SK-N-SH (cell line): ENCODE measurements at regions not wholly inside any gene's neighbourhood (a gene's known extent, or its start where the extent isn't known, plus 50 kb on each side); places are given as distances from the start of the nearest gene placed in this dataset.

Experiments used
- CTCF ChIA-PET: fragments of 300-600, 350-600 bp; formaldehyde crosslinking; extraction: SDS; loops from one replicate; lab custom pipeline; 2021; lab: Yijun Ruan, JAX
- POLR2A ChIA-PET: fragments of 350-600 bp; sonication (Branson Sonifier 250); formaldehyde crosslinking; extraction: SDS; loops from one replicate; lab custom pipeline; 2020; ENCODE audit warnings: antibody characterized with exemption, inconsistent platforms; lab: Yijun Ruan, JAX
- DNase-seq: peaks from one replicate; pipeline ENCODE4 v3.0.0; 2012
- H2AFZ ChIP-seq: fragments of 200-600 bp; sonication (generic); 2 replicates; pipeline ENCODE4 v1.8.1; 2016; ENCODE audit warnings: antibody characterized with exemption, mild to moderate bottlenecking, low read depth
- H3F3A ChIP-seq: fragments of 200-600 bp; sonication (generic); replicated peaks from 2 replicates; pipeline ENCODE3; 2016; ENCODE audit warnings: antibody characterized with exemption, mild to moderate bottlenecking; ENCODE audit not compliant: insufficient read depth
- H3K27ac ChIP-seq, 2 experiments: fragments of 200-500 bp in 1 of 2; fragments of 200-600 bp in 1 of 2; sonication (Bioruptor generic) in 1 of 2; sonication (generic), shearing (Covaris generic) in 1 of 2; 2 replicates each; pipeline versions ENCODE4 v1.5.1 to v1.6.1; 2014 to 2016; ENCODE audit warnings: low read depth in 2 of 2, inconsistent platforms in 1 of 2, low read length in 1 of 2, mild to moderate bottlenecking in 1 of 2, mixed read lengths in 1 of 2
- H3K27me3 ChIP-seq: fragments of 200-600 bp; sonication (generic), shearing (Covaris generic); 2 replicates; pipeline ENCODE4 v1.6.1; 2016; ENCODE audit warnings: mixed run types; ENCODE audit not compliant: insufficient read depth
- H3K36me3 ChIP-seq, 2 experiments: fragments of 200-500 bp in 1 of 2; fragments of 200-600 bp in 1 of 2; sonication (Bioruptor generic) in 1 of 2; sonication (generic) in 1 of 2; replicated peaks in 1 of 2; 2 replicates each; pipeline versions ENCODE3 to v1.5.1; 2014 to 2016; ENCODE audit warnings: low read length in 1 of 2, mild to moderate bottlenecking in 1 of 2; ENCODE audit not compliant: insufficient read depth in 2 of 2, control insufficient read depth in 1 of 2
- H3K4me1 ChIP-seq, 2 experiments: fragments of 200-500 bp in 1 of 2; fragments of 200-600 bp in 1 of 2; sonication (Bioruptor generic) in 1 of 2; sonication (generic), shearing (Covaris generic) in 1 of 2; 2 replicates each; pipeline versions ENCODE4 v1.5.1 to v1.6.1; 2014 to 2016; ENCODE audit warnings: low read depth in 1 of 2, low read length in 1 of 2, mixed run types in 1 of 2; ENCODE audit not compliant: insufficient read depth in 2 of 2, control insufficient read depth in 1 of 2
- H3K4me2 ChIP-seq: fragments of 200-600 bp; sonication (generic), shearing (Covaris generic); 2 replicates; pipeline ENCODE4 v1.6.1; 2017; ENCODE audit warnings: mixed run types
- H3K4me3 ChIP-seq, 2 experiments: fragments of 200-500 bp in 1 of 2; fragments of 200-600 bp in 1 of 2; sonication (Bioruptor generic) in 1 of 2; sonication (generic), shearing (Covaris generic) in 1 of 2; 2 replicates each; pipeline versions ENCODE4 v1.5.1 to v1.8.1; 2014 to 2016; ENCODE audit warnings: low read depth in 2 of 2, inconsistent platforms in 1 of 2, low read length in 1 of 2, mild to moderate bottlenecking in 1 of 2, mixed read lengths in 1 of 2, moderate library complexity in 1 of 2
- H3K79me2 ChIP-seq: fragments of 200-600 bp; sonication (generic); 2 replicates; pipeline ENCODE4 v1.8.1; 2017; ENCODE audit warnings: mild to moderate bottlenecking; ENCODE audit not compliant: insufficient read depth
- H3K9ac ChIP-seq: fragments of 200-600 bp; sonication (generic); 2 replicates; pipeline ENCODE4 v1.6.1; 2017; ENCODE audit warnings: mixed run types
- H3K9me2 ChIP-seq: fragments of 200-600 bp; sonication (generic); 2 replicates; pipeline ENCODE4 v1.6.1; 2017; ENCODE audit warnings: mixed run types
- H3K9me3 ChIP-seq: fragments of 200-600 bp; sonication (generic); 2 replicates; pipeline ENCODE4 v1.6.1; 2017; ENCODE audit warnings: mixed run types, mild to moderate bottlenecking, moderate library complexity
- H4K20me1 ChIP-seq: fragments of 200-600 bp; sonication (generic); 2 replicates; pipeline ENCODE4 v1.6.1; 2017; ENCODE audit warnings: mild to moderate bottlenecking, mixed run types; ENCODE audit not compliant: insufficient read depth
- FOXM1 ChIP-seq: IDR thresholded peaks from 2 replicates; pipeline ENCODE4 v1.4.0; 2012; ENCODE audit warnings: low read depth, mild to moderate bottlenecking
- GABPA ChIP-seq: IDR thresholded peaks from 2 replicates; pipeline ENCODE4 v1.4.0; 2012; ENCODE audit warnings: low read depth, mild to moderate bottlenecking
- GATA2 ChIP-seq: sonication (generic); formaldehyde crosslinking; IDR thresholded peaks from 2 replicates; pipeline ENCODE4 v1.5.0; 2020; ENCODE audit warnings: mild to moderate bottlenecking, missing genetic modification reagents
- JUND ChIP-seq: IDR thresholded peaks from 2 replicates; pipeline ENCODE4 v1.4.0; 2012
- MXI1 ChIP-seq: IDR thresholded peaks from 2 replicates; pipeline ENCODE4 v1.6.1; 2012; ENCODE audit warnings: mild to moderate bottlenecking, low read depth, low read length, improper control_type of control experiment
- NRF1 ChIP-seq: IDR thresholded peaks from 2 replicates; pipeline ENCODE4 v1.6.1; 2012; ENCODE audit warnings: low read depth, mild to moderate bottlenecking, low read length
- RAD21 ChIP-seq: IDR thresholded peaks from 2 replicates; pipeline ENCODE4 v1.6.1; 2012; ENCODE audit warnings: mild to moderate bottlenecking, low read length
- RXRA ChIP-seq: IDR thresholded peaks from 2 replicates; pipeline ENCODE4 v1.4.0; 2012; ENCODE audit warnings: low read depth, mild to moderate bottlenecking, borderline replicate concordance
- SIN3A ChIP-seq: IDR thresholded peaks from 2 replicates; pipeline ENCODE4 v1.6.1; 2012; ENCODE audit warnings: low read depth, mild to moderate bottlenecking, low read length, moderate library complexity, borderline replicate concordance
- TAF1 ChIP-seq: IDR thresholded peaks from 2 replicates; pipeline ENCODE4 v1.6.1; 2012; ENCODE audit warnings: low read depth, mild to moderate bottlenecking, low read length, moderate library complexity, borderline replicate concordance
- TEAD4 ChIP-seq: IDR thresholded peaks from 2 replicates; pipeline ENCODE4 v1.4.0; 2012; ENCODE audit warnings: mild to moderate bottlenecking, borderline replicate concordance; ENCODE audit not compliant: insufficient read depth
- WGBS: methylation state at CpG from one replicate; pipeline ENCODE4 v1.1.6; 2017; ENCODE audit warnings: low lambda C conversion rate; 5-methylcytosine and 5-hydroxymethylcytosine counted together
- TF ChIP-seq, protein P1 (sequence below): IDR thresholded peaks from 2 replicates; pipeline ENCODE4 v1.4.0; 2012; ENCODE audit warnings: low read depth, borderline replicate concordance
- TF ChIP-seq, protein P2 (sequence below): fragments of 200-600 bp; sonication (generic); IDR thresholded peaks from 2 replicates; pipeline ENCODE4 v1.6.1; 2017; ENCODE audit warnings: antibody characterized with exemption, mild to moderate bottlenecking, moderate library complexity
- TF ChIP-seq, protein P3 (sequence below): IDR thresholded peaks from 2 replicates; pipeline ENCODE4 v1.6.1; 2012; ENCODE audit warnings: mild to moderate bottlenecking, low read depth, low read length, moderate library complexity
- TF ChIP-seq, protein P4 (sequence below): IDR thresholded peaks from 2 replicates; pipeline ENCODE4 v1.4.0; 2012; ENCODE audit warnings: low read depth, borderline replicate concordance
- TF ChIP-seq, protein P5 (sequence below): fragments of 150-350 bp; IDR thresholded peaks from 2 replicates; pipeline ENCODE4 v1.6.1; 2016; ENCODE audit warnings: mild to moderate bottlenecking, low read depth, low read length

DNA sequence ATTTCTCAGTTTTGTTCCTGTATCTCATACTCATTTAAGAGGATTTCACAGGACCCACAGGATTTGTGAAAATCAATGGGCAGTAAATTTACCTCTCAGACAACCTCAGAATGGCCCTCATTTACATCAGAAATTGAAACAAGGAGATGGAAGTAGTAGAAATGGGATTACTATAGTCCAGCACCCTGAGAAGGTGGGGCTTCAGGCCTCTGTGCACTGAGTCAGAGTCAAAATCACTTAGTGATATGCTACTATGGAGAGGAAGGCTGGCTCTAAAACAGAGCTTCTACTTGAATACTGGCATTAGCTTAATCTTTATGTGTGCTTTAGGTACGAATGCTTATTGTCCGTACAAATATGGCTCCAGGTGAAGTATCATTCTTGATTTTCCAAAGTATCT is 159.3 kb downstream of the CEP120 start:
- no peak overlapping the region for H3K4me2 ChIP-seq
- DNase-seq = no peak
- TF ChIP-seq TAF1 = no peak
- no peak for TF ChIP-seq RAD21
- TF ChIP-seq, protein P1, sequence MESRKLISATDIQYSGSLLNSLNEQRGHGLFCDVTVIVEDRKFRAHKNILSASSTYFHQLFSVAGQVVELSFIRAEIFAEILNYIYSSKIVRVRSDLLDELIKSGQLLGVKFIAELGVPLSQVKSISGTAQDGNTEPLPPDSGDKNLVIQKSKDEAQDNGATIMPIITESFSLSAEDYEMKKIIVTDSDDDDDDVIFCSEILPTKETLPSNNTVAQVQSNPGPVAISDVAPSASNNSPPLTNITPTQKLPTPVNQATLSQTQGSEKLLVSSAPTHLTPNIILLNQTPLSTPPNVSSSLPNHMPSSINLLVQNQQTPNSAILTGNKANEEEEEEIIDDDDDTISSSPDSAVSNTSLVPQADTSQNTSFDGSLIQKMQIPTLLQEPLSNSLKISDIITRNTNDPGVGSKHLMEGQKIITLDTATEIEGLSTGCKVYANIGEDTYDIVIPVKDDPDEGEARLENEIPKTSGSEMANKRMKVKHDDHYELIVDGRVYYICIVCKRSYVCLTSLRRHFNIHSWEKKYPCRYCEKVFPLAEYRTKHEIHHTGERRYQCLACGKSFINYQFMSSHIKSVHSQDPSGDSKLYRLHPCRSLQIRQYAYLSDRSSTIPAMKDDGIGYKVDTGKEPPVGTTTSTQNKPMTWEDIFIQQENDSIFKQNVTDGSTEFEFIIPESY = no peak
- TF ChIP-seq RXRA = no peak
- TF ChIP-seq, protein P2, sequence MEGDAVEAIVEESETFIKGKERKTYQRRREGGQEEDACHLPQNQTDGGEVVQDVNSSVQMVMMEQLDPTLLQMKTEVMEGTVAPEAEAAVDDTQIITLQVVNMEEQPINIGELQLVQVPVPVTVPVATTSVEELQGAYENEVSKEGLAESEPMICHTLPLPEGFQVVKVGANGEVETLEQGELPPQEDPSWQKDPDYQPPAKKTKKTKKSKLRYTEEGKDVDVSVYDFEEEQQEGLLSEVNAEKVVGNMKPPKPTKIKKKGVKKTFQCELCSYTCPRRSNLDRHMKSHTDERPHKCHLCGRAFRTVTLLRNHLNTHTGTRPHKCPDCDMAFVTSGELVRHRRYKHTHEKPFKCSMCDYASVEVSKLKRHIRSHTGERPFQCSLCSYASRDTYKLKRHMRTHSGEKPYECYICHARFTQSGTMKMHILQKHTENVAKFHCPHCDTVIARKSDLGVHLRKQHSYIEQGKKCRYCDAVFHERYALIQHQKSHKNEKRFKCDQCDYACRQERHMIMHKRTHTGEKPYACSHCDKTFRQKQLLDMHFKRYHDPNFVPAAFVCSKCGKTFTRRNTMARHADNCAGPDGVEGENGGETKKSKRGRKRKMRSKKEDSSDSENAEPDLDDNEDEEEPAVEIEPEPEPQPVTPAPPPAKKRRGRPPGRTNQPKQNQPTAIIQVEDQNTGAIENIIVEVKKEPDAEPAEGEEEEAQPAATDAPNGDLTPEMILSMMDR = no peak

DNA sequence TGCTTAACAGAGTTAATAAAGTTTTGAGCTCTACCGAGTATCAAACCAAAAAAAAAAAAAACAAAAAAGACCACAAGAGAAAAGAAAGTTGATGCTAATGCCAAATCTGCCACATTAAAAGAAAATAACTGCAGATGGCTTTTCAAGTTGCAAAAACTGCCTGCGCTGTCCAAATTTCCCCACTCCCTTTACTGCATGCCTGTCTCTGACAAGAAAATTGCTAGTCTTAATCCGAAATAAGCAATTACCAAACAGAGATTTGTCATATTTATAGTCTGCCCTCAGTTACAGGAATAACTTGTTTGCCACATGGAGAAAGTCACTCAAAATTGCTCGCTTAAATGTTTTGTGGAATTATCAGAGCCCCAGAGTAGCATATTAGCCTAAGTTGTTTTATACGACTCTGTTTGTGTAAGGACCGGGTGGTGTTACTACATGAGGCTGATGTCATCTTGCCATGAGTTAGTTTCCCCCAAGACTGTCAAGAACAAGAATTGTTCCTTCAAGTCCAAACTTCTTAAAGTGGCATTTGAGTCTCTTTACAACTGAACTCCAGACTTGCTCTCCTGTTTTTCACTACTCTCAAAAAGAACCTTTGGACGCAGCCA is 160.9 kb downstream of the CEP120 start:
- TF ChIP-seq, protein P3, sequence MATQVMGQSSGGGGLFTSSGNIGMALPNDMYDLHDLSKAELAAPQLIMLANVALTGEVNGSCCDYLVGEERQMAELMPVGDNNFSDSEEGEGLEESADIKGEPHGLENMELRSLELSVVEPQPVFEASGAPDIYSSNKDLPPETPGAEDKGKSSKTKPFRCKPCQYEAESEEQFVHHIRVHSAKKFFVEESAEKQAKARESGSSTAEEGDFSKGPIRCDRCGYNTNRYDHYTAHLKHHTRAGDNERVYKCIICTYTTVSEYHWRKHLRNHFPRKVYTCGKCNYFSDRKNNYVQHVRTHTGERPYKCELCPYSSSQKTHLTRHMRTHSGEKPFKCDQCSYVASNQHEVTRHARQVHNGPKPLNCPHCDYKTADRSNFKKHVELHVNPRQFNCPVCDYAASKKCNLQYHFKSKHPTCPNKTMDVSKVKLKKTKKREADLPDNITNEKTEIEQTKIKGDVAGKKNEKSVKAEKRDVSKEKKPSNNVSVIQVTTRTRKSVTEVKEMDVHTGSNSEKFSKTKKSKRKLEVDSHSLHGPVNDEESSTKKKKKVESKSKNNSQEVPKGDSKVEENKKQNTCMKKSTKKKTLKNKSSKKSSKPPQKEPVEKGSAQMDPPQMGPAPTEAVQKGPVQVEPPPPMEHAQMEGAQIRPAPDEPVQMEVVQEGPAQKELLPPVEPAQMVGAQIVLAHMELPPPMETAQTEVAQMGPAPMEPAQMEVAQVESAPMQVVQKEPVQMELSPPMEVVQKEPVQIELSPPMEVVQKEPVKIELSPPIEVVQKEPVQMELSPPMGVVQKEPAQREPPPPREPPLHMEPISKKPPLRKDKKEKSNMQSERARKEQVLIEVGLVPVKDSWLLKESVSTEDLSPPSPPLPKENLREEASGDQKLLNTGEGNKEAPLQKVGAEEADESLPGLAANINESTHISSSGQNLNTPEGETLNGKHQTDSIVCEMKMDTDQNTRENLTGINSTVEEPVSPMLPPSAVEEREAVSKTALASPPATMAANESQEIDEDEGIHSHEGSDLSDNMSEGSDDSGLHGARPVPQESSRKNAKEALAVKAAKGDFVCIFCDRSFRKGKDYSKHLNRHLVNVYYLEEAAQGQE = no peak
- no peak for TF ChIP-seq TEAD4
- TF ChIP-seq, protein P4, sequence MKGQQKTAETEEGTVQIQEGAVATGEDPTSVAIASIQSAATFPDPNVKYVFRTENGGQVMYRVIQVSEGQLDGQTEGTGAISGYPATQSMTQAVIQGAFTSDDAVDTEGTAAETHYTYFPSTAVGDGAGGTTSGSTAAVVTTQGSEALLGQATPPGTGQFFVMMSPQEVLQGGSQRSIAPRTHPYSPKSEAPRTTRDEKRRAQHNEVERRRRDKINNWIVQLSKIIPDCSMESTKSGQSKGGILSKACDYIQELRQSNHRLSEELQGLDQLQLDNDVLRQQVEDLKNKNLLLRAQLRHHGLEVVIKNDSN = no peak
- TF ChIP-seq FOXM1 = no peak
- TF ChIP-seq GABPA = no peak
- TF ChIP-seq MXI1 = no peak
- no peak for TF ChIP-seq GATA2 (CRISPR knock-in tag)
- TF ChIP-seq JUND = no peak
- TF ChIP-seq, protein P5, sequence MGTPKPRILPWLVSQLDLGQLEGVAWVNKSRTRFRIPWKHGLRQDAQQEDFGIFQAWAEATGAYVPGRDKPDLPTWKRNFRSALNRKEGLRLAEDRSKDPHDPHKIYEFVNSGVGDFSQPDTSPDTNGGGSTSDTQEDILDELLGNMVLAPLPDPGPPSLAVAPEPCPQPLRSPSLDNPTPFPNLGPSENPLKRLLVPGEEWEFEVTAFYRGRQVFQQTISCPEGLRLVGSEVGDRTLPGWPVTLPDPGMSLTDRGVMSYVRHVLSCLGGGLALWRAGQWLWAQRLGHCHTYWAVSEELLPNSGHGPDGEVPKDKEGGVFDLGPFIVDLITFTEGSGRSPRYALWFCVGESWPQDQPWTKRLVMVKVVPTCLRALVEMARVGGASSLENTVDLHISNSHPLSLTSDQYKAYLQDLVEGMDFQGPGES = no peak
- no peak for TF ChIP-seq NRF1
- TF ChIP-seq SIN3A = no peak
- Histone ChIP-seq H3K4me3 (no peak overlapping the region), H2AFZ (no peak overlapping the region), H3K79me2 (no peaks in the 10 kb centered on the region), H3K9ac (no peak overlapping the region), H3K4me1 (no peaks in the 10 kb centered on the region), H3K27ac (no peak overlapping the region), H4K20me1 (no peaks in the 10 kb centered on the region), H3K9me3 (no peaks in the 10 kb centered on the region), H3K4me2 (no peak overlapping the region), H3K36me3 (no peaks in the 10 kb centered on the region), H3K9me2 (no peaks in the 10 kb centered on the region), H3K27me3 (no peaks in the 10 kb centered on the region), H3F3A (no peaks in the 10 kb centered on the region)
- DNase-seq = no peak
- 80% methylated on average over 7 of the region's 7 CpGs for WGBS
- CTCF ChIA-PET = interaction anchor here (1.3 kb wide), 1 partner anchor 16 kb away, joined by 3 read pairs; no protein-coding TSS in a partner anchor
- POLR2A ChIA-PET = no interaction called here

More for the DNA sequence above, 159.3 kb downstream of the CEP120 start:
- H3K27me3 ChIP-seq = no peaks in the 10 kb centered on the region
- no peak overlapping the region for H3K27ac ChIP-seq
- CTCF ChIA-PET = no interaction called here
- H3K9me2 ChIP-seq = no peaks in the 10 kb centered on the region
- no peaks in the 10 kb centered on the region for H3K9me3 ChIP-seq
- H4K20me1 ChIP-seq = no peaks in the 10 kb centered on the region
- no peaks in the 10 kb centered on the region for H3K79me2 ChIP-seq
- H3F3A ChIP-seq = no peaks in the 10 kb centered on the region
- H3K9ac ChIP-seq = no peak overlapping the region
- H3K4me3 ChIP-seq = no peak overlapping the region
- 78% methylated on average over 2 of the region's 2 CpGs for WGBS
- H3K36me3 ChIP-seq = no peaks in the 10 kb centered on the region
- H2AFZ ChIP-seq = no peak overlapping the region
- no peaks in the 10 kb centered on the region for H3K4me1 ChIP-seq
- POLR2A ChIA-PET = no interaction called here
